IPS-NIHi11 (cell line): ENCODE measurements at regions not wholly inside any gene's neighbourhood (a gene's known extent, or its start where the extent isn't known, plus 50 kb on each side); places are given as distances from the start of the nearest gene placed in this dataset.
"Not testable (repeated sequence)": the region's sequence is repeated elsewhere in the genome, so short reads cannot be mapped to it uniquely, and the experiment has no call there.

Experiments used
- DNase-seq: peaks from one replicate; pipeline ENCODE4 v3.0.0; 2012; ENCODE audit warnings: mixed read lengths, low spot score

GRCh38 chr2:131738996-131739434 is 211.3 kb downstream of the CCDC74A start:
- not testable (repeated sequence) for DNase-seq

GRCh38 chr2:131753640-131754561 is 226.2 kb downstream of the CCDC74A start:
- no peak for DNase-seq

GRCh38 chr2:131754929-131755720 is 227.4 kb downstream of the CCDC74A start:
- no peak for DNase-seq

- no peak for DNase-seq
These were observed 228.6 kb downstream of the CCDC74A start for GRCh38 chr2:131756141-131756907.

GRCh38 chr2:131758941-131759340 is 231.3 kb downstream of the CCDC74A start:
- DNase-seq, result not testable (repeated sequence)

- DNase-seq, result not testable (repeated sequence)
These were observed 247.4 kb downstream of the CCDC74A start for GRCh38 chr2:131774955-131775555.

- not testable (repeated sequence) for DNase-seq
These were observed 248.3 kb downstream of the CCDC74A start for GRCh38 chr2:131775903-131776506.

- not testable (repeated sequence) for DNase-seq
These were observed 252.8 kb downstream of the CCDC74A start for GRCh38 chr2:131780446-131780845.

- DNase-seq, result no peak
These were observed 273.6 kb downstream of the CCDC74A start for GRCh38 chr2:131801210-131801744.

GRCh38 chr2:131801745-131802350 is 274.2 kb downstream of the CCDC74A start:
- DNase-seq, result peak; percentile 83

- peak; percentile 43 for DNase-seq
These were observed 274.7 kb downstream of the CCDC74A start for GRCh38 chr2:131802351-131802836.

- not testable (repeated sequence) for DNase-seq
These were observed 275.5 kb downstream of the CCDC74A start for GRCh38 chr2:131803237-131803636.

GRCh38 chr2:131812605-131813004 is 284.9 kb downstream of the CCDC74A start:
- not testable (repeated sequence) for DNase-seq

- DNase-seq, result not testable (repeated sequence)
These were observed 285.7 kb downstream of the CCDC74A start for GRCh38 chr2:131813378-131813777.

- not testable (repeated sequence) for DNase-seq
These were observed 290.7 kb downstream of the CCDC74A start for GRCh38 chr2:131818267-131818973.

- DNase-seq, result not testable (repeated sequence)
These were observed 294.6 kb downstream of the CCDC74A start for GRCh38 chr2:131822237-131822721.

- not testable (repeated sequence) for DNase-seq
These were observed 295.4 kb downstream of the CCDC74A start for GRCh38 chr2:131823058-131823457.

GRCh38 chr2:131824986-131825385 is 297.3 kb downstream of the CCDC74A start:
- DNase-seq, result not testable (repeated sequence)

- DNase-seq, result peak; percentile 13
These were observed 299.9 kb downstream of the CCDC74A start for GRCh38 chr2:131827481-131828163.
